Breast epithelium (tissue), 3 donors: ENCODE measurements at regions not wholly inside any gene's neighbourhood (a gene's known extent, or its start where the extent isn't known, plus 50 kb on each side); places are given as distances from the start of the nearest gene placed in this dataset.

Source experiments
- POLR2A ChIP-seq: fragments of 450-650 bp; IDR thresholded peaks from one replicate; pipeline ENCODE4 v1.6.1; 2016; ENCODE audit warnings: antibody characterized with exemption, mild to moderate bottlenecking, moderate library complexity
- TF ChIP-seq, protein P1 (sequence below), 3 donors: fragments of 450-650 bp; IDR thresholded peaks; one replicate each; pipeline ENCODE4 v1.5.1; 2016 to 2017; ENCODE audit warnings: antibody characterized with exemption in 3 of 3, mild to moderate bottlenecking in 3 of 3, moderate library complexity in 3 of 3

- TF ChIP-seq POLR2A: no peak
- TF ChIP-seq, protein P1, sequence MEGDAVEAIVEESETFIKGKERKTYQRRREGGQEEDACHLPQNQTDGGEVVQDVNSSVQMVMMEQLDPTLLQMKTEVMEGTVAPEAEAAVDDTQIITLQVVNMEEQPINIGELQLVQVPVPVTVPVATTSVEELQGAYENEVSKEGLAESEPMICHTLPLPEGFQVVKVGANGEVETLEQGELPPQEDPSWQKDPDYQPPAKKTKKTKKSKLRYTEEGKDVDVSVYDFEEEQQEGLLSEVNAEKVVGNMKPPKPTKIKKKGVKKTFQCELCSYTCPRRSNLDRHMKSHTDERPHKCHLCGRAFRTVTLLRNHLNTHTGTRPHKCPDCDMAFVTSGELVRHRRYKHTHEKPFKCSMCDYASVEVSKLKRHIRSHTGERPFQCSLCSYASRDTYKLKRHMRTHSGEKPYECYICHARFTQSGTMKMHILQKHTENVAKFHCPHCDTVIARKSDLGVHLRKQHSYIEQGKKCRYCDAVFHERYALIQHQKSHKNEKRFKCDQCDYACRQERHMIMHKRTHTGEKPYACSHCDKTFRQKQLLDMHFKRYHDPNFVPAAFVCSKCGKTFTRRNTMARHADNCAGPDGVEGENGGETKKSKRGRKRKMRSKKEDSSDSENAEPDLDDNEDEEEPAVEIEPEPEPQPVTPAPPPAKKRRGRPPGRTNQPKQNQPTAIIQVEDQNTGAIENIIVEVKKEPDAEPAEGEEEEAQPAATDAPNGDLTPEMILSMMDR (IDR thresholded peaks at IDR 0.05): no peak
Measured at GRCh38 chr12:41932470-41932991, 212.1 kb downstream of the GXYLT1 start.
